Panc1 (cell line): ENCODE measurements at regions not wholly inside any gene's neighbourhood (a gene's known extent, or its start where the extent isn't known, plus 50 kb on each side); places are given as distances from the start of the nearest gene placed in this dataset.

ENCODE experiments used
- CTCF ChIP-seq: fragments of 450-650 bp; IDR thresholded peaks from 2 replicates; pipeline ENCODE4 v1.5.1; 2017; ENCODE audit warnings: mild to moderate bottlenecking
- POLR2AphosphoS5 ChIP-seq: IDR thresholded peaks from 2 replicates; pipeline ENCODE4 v1.6.1; 2012; ENCODE audit warnings: mild to moderate bottlenecking, low read depth, low read length, moderate library complexity
- SIN3A ChIP-seq: IDR thresholded peaks from 2 replicates; pipeline ENCODE4 v1.6.1; 2012; ENCODE audit warnings: low read depth, mild to moderate bottlenecking, low read length, moderate library complexity, borderline replicate concordance; ENCODE audit not compliant: insufficient read depth
- TCF7L2 ChIP-seq: IDR thresholded peaks from 2 replicates; pipeline ENCODE4 v1.6.1; 2011; ENCODE audit warnings: mild to moderate bottlenecking, low read depth, low read length, inconsistent platforms

DNA sequence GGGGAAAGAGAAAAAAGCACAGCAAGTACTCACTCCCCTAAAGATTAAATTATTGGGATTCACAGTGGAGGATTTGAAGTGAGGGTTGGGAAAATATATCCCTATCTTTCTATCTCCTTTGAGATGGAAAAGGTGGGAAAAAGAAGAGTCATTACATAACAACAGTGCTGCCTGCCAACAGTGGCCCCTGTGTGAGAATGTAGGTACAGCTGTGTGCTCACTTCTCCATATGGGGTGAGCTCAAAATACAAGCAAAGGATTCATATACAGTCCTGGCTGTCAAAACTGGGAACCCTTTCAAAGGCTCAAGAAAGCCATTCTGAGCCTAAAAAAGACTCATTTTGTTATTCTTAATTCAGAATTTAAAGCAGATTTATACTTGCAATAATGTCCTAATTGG, 458.5 kb downstream of the GPAM start:
- no peak for TF ChIP-seq CTCF
- TF ChIP-seq POLR2AphosphoS5 = no peak
- TF ChIP-seq TCF7L2 = no peak
- TF ChIP-seq SIN3A = no peak
